Fibroblast of skin of back (primary cell): ENCODE measurements at regions not wholly inside any gene's neighbourhood (a gene's known extent, or its start where the extent isn't known, plus 50 kb on each side); places are given as distances from the start of the nearest gene placed in this dataset.
"Not testable (repeated sequence)": the region's sequence is repeated elsewhere in the genome, so short reads cannot be mapped to it uniquely, and the experiment has no call there.

Experiments
- DNase-seq: peaks from one replicate; pipeline ENCODE4 v3.0.0-alpha.2; 2013

GRCh38 chr11:87970762-87971161 is 204.5 kb downstream of the RAB38 start:
- no peak for DNase-seq

GRCh38 chr11:87967459-87967858 is 207.8 kb downstream of the RAB38 start:
- DNase-seq: no peak

- peak; percentile 1 for DNase-seq
Measured at GRCh38 chr11:87966694-87967093, 208.5 kb downstream of the RAB38 start.

GRCh38 chr11:87966216-87966615 is 209.0 kb downstream of the RAB38 start:
- DNase-seq: no peak

GRCh38 chr11:87961606-87962005 is 213.6 kb downstream of the RAB38 start:
- peak; percentile 26 for DNase-seq

- DNase-seq: no peak
Measured at GRCh38 chr11:87957961-87958360, 217.3 kb downstream of the RAB38 start.

- DNase-seq: no peak
Measured at GRCh38 chr11:87954476-87954875, 220.8 kb downstream of the RAB38 start.

- no peak for DNase-seq
Measured at GRCh38 chr11:87942786-87943185, 232.5 kb downstream of the RAB38 start.

GRCh38 chr11:87934182-87934581 is 241.1 kb downstream of the RAB38 start:
- DNase-seq: no peak

- peak; percentile 53 for DNase-seq
Measured at GRCh38 chr11:87926250-87926970, 248.8 kb downstream of the RAB38 start.

GRCh38 chr11:87924125-87924524 is 251.1 kb downstream of the RAB38 start:
- no peak for DNase-seq

GRCh38 chr11:87917111-87917510 is 258.1 kb downstream of the RAB38 start:
- no peak for DNase-seq

- DNase-seq: no peak
Measured at GRCh38 chr11:87909178-87909577, 266.1 kb downstream of the RAB38 start.

- DNase-seq: no peak
Measured at GRCh38 chr11:87908086-87908485, 267.2 kb downstream of the RAB38 start.

GRCh38 chr11:87903345-87903744 is 271.9 kb downstream of the RAB38 start:
- no peak for DNase-seq

GRCh38 chr11:87901341-87901740 is 273.9 kb downstream of the RAB38 start:
- no peak for DNase-seq

GRCh38 chr11:87897921-87898320 is 277.3 kb downstream of the RAB38 start:
- DNase-seq: no peak

GRCh38 chr11:87897071-87897470 is 278.2 kb downstream of the RAB38 start:
- DNase-seq: no peak

- no peak for DNase-seq
Measured at GRCh38 chr11:87894961-87895360, 280.3 kb downstream of the RAB38 start.

GRCh38 chr11:87892291-87892690 is 283.0 kb downstream of the RAB38 start:
- DNase-seq: no peak

- no peak for DNase-seq
Measured at GRCh38 chr11:87889126-87889525, 286.1 kb downstream of the RAB38 start.

GRCh38 chr11:87885084-87885483 is 290.2 kb downstream of the RAB38 start:
- DNase-seq: not testable (repeated sequence)

GRCh38 chr11:87879118-87879517 is 296.1 kb downstream of the RAB38 start:
- peak; percentile 81 for DNase-seq

- DNase-seq: peak; percentile 57
Measured at GRCh38 chr11:87878373-87878825, 296.8 kb downstream of the RAB38 start.

- no peak for DNase-seq
Measured at GRCh38 chr11:87871056-87871455, 304.2 kb downstream of the RAB38 start.
